ENCODE measurements at regions not wholly inside any gene's neighbourhood (a gene's known extent, or its start where the extent isn't known, plus 50 kb on each side); places are given as distances from the start of the nearest gene placed in this dataset.

GRCh38 chr6:40764726-40765125 lies 177.6 kb upstream of the LRFN2 start:
- FAIRE-seq (no peak), DNase-seq (ENCODE audit: low read depth in 1 of 2, low spot score in 1 of 2) (no peak), ATAC-seq (no peak)
- Histone ChIP-seq H3K4me1 (no peaks in the 10 kb centered on the region), H3K9me3 (no peaks in the 10 kb centered on the region), H3K4me2 (no peak overlapping the region), H3K27ac (no peak overlapping the region), H3K4me3 (no peak overlapping the region)
- no peak for TF ChIP-seq CBX2 (IDR thresholded peaks at IDR 0.05; ENCODE audit: borderline replicate concordance, low read depth)
- no peak for TF ChIP-seq CHD4 (IDR thresholded peaks at IDR 0.05; ENCODE audit: borderline replicate concordance)
- no peak for TF ChIP-seq PHF8 (IDR thresholded peaks at IDR 0.05; ENCODE audit: borderline replicate concordance, low read depth)
- no peak for TF ChIP-seq SREBF2 (IDR thresholded peaks at IDR 0.05)
- no peak for TF ChIP-seq E2F6 (IDR thresholded peaks at IDR 0.05; ENCODE audit: borderline replicate concordance, low read depth)
- no peak for TF ChIP-seq TP53 (CRISPR knock-in tag; IDR thresholded peaks at IDR 0.05)
- no peak for TF ChIP-seq TFCP2L1 (CRISPR knock-in tag; IDR thresholded peaks at IDR 0.05)
- TF ChIP-seq EP300 (IDR thresholded peaks at IDR 0.05), result no peak
- no peak for TF ChIP-seq RNF2 (IDR thresholded peaks at IDR 0.05; ENCODE audit: borderline replicate concordance, low read depth)
- TF ChIP-seq ZSCAN20 (CRISPR knock-in tag; IDR thresholded peaks at IDR 0.05), result no peak
- no peak for TF ChIP-seq CTCF (IDR thresholded peaks at IDR 0.05)
- ChIA-PET POLR2A (no interaction called here), CTCF (no interaction called here)
- WGBS (ENCODE audit: missing lambda C conversion rate), result 47% methylated on average over 1 of the region's 1 CpG

DNA sequence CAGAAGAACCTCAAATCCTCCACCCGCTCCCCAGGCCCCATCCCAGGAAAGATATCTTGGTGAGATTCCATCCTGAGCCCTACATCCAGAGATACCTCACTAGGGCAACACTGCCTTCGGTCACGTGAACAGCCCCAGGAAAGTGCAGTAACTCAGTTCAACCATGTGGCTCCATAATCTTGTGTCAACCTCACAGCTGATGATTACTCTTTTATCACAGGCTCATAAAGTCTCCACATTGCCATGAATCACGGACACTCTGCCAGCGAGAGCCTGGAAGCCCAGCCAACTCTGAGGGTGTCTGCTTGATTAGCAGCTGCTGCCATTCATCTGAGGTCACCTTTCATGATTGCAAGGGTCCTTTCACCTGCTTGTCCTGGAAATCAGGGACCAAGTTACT lies 175.8 kb upstream of the LRFN2 start:
- DNase-seq (ENCODE audit: low read depth in 1 of 2, low spot score in 1 of 2) (no peak), ATAC-seq (no peak), FAIRE-seq (no peak)
- H3K27ac ChIP-seq, result no peak overlapping the region
- TF ChIP-seq HOXB5 (CRISPR knock-in tag; IDR thresholded peaks at IDR 0.05) (no peak), SREBF2 (IDR thresholded peaks at IDR 0.05) (no peak), KDM1A (IDR thresholded peaks at IDR 0.05; ENCODE audit: low read depth) (no peak), HEYL (CRISPR knock-in tag; IDR thresholded peaks at IDR 0.05) (no peak), SMC3 (IDR thresholded peaks at IDR 0.05) (no peak), HES2 (IDR thresholded peaks at IDR 0.05) (no peak), TFCP2L1 (CRISPR knock-in tag; IDR thresholded peaks at IDR 0.05) (no peak), KDM5A (IDR thresholded peaks at IDR 0.05) (no peak), RARB (CRISPR knock-in tag; IDR thresholded peaks at IDR 0.05) (no peak), ZNF302 (CRISPR knock-in tag; IDR thresholded peaks at IDR 0.05) (no peak), POLR2A (IDR thresholded peaks at IDR 0.05; ENCODE audit: low read length) (no peak), HOXB13 (CRISPR knock-in tag; IDR thresholded peaks at IDR 0.05; ENCODE audit: low read depth) (no peak), BHLHE40 (IDR thresholded peaks at IDR 0.05; ENCODE audit: low read depth, low read length) (no peak), ZC3H11A (IDR thresholded peaks at IDR 0.05) (no peak), E2F6 (IDR thresholded peaks at IDR 0.05; ENCODE audit: borderline replicate concordance, low read depth) (no peak)
- TF ChIP-seq, protein P1, sequence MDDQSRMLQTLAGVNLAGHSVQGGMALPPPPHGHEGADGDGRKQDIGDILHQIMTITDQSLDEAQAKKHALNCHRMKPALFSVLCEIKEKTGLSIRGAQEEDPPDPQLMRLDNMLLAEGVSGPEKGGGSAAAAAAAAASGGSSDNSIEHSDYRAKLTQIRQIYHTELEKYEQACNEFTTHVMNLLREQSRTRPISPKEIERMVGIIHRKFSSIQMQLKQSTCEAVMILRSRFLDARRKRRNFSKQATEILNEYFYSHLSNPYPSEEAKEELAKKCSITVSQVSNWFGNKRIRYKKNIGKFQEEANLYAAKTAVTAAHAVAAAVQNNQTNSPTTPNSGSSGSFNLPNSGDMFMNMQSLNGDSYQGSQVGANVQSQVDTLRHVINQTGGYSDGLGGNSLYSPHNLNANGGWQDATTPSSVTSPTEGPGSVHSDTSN (IDR thresholded peaks at IDR 0.05), result no peak
- TF ChIP-seq, protein P2, sequence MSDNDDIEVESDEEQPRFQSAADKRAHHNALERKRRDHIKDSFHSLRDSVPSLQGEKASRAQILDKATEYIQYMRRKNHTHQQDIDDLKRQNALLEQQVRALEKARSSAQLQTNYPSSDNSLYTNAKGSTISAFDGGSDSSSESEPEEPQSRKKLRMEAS (IDR thresholded peaks at IDR 0.05), result no peak
- ChIA-PET POLR2A (no interaction called here), CTCF (no interaction called here)
- no peaks in the 10 kb centered on the region for H3K4me1 ChIP-seq
- WGBS (ENCODE audit: missing lambda C conversion rate), result 30% methylated on average over 3 of the region's 5 CpGs
- H3K9me3 ChIP-seq, result no peaks in the 10 kb centered on the region
- no peak overlapping the region for H3K4me2 ChIP-seq
- H3K4me3 ChIP-seq, result no peak overlapping the region
